CD4-positive, alpha-beta T cell treated with Interferon alpha-2 for 1 hour (primary cell): ENCODE measurements at regions not wholly inside any gene's neighbourhood (a gene's known extent, or its start where the extent isn't known, plus 50 kb on each side); places are given as distances from the start of the nearest gene placed in this dataset.
A peak's percentile ranks its signal among the peaks of the same experiment; 100 is the strongest.

Source experiments
- DNase-seq, 2 donors: peaks; one replicate each; pipeline ENCODE4 v3.0.0-alpha.2; 2020 to 2022

DNA sequence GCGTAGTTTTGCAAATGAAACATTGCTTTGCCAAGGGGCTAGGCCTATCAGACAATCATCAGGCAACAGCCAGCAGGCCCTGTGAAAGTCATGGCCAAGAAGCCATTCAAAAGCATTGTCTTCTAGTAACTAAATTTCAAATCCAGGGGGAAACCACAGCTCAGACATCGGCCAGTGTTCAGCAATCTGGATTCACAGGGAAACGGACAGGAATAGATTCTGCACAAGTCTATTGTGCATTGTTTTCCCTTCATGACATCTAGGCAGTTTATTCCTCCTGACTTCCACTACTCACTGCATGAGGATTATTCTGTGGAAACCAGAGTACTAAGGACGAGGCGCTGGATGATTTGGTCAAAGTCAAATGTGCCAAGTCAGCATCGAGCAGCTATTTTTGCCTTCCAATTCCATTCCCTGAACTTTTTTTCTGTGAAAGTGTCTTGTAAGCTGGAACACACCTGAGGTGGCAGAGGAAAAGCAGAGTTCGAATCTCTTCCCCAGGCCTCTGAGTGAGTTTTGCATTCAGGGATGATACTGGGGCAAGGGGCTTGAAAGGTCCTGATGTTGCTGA, 75.4 kb downstream of the VCPKMT start:
- no peak for DNase-seq

DNA sequence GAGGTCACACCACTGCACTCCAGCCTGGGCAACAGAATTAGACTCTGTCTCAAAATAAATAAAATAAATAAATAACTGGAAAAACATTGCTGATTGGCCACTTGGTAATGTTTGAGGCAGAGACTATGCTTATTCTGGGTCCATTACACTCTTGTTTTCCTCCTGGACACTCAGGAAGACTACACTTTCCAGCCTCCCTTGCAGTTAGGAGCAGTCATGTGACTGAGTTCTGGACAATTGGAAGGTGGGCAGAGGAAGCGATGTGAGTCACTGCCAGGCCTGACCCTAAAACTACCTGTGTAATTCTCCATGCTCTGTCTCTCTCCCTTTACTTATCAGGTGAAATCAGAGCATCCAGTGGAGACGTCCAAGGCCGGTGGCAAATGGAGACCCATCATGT, 74.4 kb downstream of the VCPKMT start:
- no peak for DNase-seq

DNA sequence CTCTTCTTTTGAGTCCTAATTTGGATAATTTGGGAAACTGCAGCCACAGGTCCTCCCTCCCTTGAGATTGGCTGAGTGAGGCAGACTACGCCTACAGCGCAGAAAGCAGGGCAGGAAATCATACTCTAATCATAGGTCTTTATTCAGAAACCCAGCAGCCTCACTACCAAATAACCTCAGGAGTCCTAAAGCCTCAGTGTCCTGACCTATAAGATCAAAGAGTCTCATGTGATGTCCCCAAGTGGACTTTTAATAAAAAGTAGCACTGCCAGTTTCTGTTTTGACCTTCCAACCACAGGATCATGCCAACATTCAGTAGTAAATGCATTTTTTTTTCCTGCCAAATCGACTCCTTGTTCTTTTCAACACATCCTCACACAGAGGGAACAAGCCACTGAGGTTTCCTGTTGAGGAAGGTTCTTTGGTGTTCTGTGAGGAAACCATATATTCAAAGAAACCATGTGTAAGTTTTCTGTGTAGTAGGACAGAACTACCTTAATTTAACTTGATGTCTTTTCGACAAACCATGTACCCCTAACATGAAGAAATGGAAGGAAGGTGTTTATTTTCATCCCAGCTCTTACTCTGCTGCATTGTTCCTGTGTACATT, 72.2 kb downstream of the VCPKMT start:
- DNase-seq, result peak in 1 of 2 donors; percentile 57

DNA sequence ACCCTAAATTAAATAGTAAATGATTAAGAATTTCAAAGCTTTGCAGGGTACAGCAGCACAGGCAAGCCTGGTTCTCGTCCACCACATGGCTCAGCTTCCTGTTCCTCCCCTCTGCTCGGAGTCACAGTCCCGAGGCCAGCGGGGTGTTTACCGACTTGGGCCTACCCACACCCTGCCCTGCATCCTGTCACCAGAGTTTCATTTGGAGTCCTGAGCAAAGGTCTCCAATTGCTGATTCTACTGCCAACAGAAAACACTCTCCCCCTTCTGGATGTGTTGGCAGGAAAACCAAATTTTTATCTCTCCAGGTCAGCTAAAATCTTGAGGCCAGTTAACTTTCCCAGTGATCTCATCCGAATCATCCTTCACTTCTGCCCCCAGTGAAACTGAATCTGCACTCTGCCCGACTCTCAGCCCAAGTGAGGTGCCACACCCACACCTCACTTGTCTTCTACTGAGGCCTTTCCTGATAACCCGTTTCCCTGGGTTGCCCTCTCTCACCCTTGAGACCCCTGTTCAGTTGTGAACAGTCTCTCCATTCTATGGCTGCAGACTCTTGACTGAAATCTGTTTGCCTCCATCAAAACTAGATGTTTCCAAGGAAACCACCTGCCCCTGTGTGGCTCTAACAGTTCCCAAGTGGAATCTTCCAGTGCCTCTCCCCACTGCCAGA, 71.2 kb downstream of the VCPKMT start:
- peak; percentile 78 to 80 for DNase-seq

DNA sequence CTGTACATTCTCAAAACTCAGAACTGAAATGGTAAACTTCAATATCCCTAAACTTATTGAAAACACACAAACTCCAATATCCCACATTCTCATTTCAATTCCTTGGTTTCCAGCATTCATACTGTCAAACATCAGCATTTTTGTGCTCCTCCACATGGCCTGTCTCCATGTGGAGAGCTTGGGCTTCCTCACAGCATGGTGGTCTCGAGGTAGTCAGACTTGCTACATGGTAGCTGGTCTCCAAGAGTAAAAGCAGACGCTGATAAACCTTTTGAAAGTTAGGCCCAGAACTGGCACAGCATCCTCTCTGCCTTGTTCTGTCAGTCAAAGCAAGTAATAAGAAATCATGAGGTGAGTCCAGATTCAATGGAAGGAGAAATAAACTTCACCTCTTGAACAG, 70.5 kb downstream of the VCPKMT start:
- DNase-seq, result no peak

DNA sequence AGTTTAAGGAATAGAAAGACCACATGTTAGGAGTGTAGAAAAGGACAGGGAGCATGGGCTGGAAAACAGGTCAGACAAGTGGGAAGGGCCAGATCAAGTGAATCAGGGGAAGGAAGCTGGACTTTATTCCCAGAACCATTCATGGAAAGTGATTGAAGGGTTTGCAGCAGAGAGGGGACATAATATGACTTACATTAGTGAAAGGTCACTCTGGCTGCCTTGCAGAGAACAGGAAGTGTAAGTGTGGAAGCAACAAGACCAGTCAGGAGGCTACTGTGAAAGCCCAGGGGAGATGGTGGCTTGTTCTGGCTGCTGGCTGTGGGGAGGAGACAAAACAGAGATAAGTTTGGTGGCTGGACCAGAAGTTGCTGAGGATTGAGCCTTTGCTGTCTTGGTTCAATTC, 69.1 kb downstream of the VCPKMT start:
- DNase-seq, result peak in 1 of 2 donors; percentile 35

DNA sequence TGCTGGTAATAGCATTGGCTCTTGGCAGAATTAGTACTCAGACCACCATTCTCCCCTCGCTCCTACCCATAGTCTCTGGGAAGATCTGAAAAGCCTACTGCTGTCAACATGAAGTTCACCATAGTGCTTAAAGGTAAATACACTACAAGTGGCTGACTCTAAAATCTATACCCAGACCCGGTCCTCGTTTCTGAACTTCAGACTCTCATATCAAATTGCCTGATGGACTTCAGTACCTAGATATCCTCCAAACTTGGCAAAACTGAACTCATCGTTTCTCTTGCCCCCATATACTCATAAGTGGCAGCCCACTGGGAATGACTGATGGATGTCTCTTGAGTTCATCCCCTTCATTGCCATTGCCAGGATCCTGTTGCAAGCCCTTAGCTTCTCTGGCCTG, 67.3 kb downstream of the VCPKMT start:
- no peak for DNase-seq

DNA sequence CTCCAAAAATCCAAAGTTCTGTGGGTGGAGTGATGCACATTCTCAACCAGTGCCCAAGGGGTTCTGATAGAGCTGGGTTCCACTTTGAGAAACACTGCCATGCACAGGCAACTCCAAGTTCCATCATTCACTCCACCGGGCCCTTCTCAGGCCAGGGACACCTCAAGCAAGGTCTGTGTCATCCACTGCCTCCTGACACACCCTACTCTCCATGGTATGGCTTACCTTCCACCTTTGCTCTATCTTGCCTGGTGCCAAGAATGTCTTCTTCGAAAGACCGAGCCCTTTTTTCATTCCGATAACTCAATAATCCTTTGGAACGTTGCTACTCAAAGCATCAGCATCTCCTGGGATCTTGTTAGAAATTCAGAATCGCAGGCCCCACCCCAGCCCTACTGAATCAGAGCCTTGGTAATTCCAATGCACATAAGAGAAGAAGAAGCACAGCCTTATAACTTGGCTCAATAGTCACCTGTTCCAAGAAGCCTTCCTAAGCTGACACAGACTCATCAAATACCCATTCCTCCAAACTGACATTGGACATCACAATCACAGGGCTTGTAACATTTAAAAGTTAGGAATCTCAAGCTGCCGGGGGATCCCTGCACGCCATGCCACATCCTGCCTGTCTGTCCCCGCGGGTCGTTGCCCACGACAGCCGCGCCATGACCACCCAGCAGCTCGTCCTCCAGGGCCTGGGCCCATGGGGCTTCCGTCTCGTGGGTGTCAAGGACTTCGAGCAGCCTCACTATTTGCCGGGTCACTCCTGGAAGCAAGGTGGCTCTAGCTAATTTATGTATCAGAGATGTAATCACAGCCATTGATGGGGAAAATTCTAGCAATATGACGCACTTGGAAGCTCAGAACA, 66.4 kb downstream of the VCPKMT start:
- DNase-seq, result no peak

DNA sequence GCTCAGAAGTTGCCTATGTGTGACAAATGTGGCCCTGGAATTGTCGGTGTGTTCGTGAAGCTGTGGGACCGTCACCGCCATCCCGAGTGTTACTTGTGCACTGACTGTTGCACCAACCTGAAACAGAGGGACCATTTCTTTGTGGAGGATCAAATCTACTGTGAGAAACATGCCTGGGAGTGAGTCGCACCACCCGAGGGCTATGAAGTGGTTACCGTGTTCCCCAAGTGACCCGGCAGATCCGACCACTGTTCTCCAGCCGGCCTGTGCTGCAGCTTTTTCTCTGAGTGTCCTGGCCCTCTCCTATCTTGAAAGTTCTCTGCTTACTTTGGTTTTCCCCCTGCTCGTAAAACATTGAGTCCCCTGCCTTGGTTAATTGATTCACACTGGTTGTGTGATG, 65.3 kb downstream of the VCPKMT start:
- DNase-seq, result no peak

DNA sequence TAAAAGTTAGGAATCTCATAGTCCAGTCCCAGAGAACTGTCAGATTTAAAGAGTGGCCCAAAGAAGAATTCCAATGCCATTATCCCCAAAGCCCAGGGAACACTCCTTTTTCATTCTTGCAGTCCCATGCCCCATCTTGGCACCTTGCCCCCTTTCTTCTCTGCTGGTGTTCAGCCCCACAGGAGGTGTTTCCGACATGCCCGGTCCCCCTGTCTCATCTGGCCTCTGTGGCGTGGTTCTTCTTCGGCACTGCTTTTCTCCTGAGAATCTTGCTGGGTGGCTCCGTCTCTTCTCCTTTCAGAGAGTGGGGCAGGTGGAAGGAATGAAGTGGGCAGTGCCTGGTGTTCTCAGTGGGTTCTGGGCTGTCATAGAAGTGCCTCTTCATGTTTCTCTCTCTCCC, 64.7 kb downstream of the VCPKMT start:
- DNase-seq, result no peak

DNA sequence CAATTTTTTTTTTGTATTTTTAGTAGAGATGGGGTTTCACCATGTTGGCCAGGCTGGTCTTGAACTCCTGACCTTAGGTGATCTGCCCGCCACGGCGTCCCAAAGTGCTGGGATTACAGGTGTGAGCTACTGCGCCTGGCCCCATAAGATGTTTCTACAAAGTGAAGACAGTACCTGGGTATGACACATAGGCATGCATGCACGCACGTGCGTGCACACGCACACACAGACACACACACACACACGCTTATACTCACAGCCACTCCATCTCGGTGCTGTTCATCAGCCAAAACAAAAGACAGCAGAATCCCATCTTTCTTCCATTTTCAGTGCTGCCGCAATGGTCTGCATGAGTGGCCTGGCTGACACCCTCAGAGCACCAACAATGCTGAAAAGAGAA, 63.9 kb downstream of the VCPKMT start:
- no peak for DNase-seq

DNA sequence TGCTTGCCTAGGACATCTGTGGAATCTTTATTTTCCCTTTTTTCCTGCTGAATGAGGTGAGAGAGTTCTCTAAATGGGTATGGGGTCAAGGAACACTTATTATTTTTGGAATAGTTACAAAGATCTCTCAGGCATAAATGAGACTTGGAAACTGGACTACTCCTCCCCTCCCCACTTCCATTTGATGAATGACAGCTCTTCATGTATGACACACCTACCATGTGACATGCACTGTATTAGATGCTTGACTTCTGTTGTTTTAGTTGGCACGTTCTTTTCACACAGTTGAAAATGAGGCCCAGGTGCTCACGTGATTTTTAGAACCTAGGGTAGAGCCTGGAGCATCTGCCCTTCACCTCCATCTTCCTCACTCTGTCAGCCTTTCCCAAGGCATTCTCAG, 62.4 kb downstream of the VCPKMT start:
- DNase-seq, result no peak

DNA sequence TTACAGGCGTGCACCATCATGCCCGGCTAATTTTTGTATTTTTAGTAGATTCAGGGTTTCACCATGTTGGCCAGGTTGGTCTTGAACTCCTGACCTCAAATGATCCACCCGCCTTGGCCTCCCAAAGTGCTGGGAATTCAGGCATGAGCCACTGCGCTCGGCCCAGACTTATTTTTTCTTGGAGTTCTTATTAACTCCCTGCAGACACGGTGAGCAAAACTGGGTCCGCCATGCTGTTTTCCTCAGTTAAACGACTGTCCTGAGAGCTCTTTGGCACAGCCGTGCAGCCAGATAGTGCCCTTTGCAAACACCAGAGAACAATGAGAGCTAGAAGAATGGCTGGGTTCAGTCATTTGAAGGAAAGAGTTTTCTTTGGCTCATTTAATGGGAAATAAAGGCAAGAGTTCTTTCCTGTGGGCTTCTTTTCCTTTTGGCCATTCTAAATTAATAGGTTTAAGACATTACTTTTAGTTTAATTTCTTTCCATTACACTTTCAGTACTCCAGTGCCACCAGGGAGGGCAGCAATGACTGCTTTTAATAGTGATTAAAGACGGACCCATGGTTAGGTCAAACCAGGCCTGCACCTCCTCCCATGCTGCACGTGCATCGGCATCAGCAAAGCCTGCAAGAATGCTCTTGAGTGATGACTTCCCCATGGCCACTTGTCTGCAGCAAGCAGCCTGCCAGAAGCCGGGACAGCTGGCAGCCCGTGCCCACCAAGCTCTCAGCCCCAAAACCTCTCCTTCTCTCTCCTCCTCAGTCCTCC, 60.7 kb downstream of the VCPKMT start:
- peak; percentile 28 to 48 for DNase-seq

DNA sequence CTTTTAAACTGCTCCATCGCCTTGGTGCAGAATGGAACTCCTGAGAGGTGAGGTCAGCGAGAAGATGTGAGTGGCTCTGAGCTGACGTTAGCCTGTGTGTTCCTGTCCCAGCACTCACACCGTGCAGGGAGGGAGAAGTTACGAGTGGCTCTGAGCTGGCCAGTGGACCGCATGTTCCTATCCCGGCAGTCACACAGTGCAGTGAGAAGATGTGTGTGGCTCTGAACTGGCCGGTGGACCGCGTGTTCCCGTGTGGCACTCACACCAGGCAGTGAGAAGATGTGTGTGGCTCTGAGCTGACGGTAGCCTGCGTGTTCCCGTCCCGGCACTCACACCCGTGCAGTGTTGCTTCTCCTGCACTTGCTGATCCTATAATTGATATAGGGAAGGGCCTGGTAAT, 59.9 kb downstream of the VCPKMT start:
- DNase-seq, result no peak

DNA sequence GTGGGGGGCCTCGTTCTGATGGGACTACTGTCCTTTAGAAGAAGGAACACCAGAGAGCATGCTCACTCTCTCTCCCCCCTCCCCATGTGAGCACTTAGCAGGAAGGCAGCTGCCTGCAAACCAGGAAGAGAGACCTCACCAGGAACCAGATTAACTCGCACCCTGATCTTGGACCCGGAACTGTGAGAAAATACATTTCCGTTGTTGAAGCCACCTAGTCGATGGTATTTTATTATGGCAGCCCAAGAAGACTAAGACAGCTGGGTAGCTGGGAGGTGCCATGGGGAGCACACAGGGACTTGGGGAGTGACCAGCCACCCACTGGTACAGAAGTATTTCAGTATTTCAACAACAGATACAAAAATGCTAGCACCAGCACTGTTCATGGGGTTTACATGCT, 59.0 kb downstream of the VCPKMT start:
- DNase-seq, result no peak

DNA sequence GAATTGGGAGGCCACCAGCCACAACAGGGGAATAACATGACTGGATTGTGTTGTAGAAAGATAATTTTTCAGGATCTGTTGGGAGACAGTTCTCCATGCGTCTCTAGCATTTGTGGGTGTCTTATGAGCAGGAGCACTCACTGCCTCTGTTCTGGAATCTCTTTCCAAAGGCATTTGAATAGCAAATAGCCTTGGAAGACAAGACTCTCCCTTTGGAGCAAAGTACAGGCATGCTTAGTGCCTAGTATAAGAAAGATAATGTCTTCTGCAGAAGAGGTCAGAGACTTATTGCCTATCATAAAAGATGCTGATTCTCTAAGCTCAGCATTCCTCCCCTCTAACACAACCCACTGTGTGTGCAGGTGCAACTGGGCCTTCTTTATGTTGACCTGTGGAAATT, 58.3 kb downstream of the VCPKMT start:
- DNase-seq, result no peak
